ENCODE measurements at regions not wholly inside any gene's neighbourhood (a gene's known extent, or its start where the extent isn't known, plus 50 kb on each side); places are given as distances from the start of the nearest gene placed in this dataset.

DNA sequence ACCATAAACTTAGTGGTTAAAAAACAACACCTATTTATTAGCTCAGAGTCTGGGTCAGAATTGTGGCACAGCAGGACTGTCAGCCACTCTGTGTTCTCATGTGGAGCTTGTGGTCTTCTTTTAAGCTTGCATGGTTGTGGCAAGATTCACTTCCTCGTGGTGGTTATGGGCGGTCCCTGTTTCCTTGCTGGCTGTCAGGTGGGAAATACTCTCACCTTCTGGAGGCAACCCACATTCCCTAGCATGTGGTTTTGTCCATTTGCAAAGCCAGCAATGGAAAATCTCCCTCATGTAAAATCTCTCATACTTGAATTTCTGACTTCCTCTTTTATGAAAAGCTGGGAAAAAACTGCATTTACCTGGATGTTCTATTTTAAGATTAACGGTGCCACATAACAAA lies 229.8 kb downstream of the ALX1 start (continued):
- TF ChIP-seq, protein P1, sequence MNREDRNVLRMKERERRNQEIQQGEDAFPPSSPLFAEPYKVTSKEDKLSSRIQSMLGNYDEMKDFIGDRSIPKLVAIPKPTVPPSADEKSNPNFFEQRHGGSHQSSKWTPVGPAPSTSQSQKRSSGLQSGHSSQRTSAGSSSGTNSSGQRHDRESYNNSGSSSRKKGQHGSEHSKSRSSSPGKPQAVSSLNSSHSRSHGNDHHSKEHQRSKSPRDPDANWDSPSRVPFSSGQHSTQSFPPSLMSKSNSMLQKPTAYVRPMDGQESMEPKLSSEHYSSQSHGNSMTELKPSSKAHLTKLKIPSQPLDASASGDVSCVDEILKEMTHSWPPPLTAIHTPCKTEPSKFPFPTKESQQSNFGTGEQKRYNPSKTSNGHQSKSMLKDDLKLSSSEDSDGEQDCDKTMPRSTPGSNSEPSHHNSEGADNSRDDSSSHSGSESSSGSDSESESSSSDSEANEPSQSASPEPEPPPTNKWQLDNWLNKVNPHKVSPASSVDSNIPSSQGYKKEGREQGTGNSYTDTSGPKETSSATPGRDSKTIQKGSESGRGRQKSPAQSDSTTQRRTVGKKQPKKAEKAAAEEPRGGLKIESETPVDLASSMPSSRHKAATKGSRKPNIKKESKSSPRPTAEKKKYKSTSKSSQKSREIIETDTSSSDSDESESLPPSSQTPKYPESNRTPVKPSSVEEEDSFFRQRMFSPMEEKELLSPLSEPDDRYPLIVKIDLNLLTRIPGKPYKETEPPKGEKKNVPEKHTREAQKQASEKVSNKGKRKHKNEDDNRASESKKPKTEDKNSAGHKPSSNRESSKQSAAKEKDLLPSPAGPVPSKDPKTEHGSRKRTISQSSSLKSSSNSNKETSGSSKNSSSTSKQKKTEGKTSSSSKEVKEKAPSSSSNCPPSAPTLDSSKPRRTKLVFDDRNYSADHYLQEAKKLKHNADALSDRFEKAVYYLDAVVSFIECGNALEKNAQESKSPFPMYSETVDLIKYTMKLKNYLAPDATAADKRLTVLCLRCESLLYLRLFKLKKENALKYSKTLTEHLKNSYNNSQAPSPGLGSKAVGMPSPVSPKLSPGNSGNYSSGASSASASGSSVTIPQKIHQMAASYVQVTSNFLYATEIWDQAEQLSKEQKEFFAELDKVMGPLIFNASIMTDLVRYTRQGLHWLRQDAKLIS (CRISPR knock-in tag; IDR thresholded peaks at IDR 0.05), result no peak
- TF ChIP-seq ZNF782 (CRISPR knock-in tag; IDR thresholded peaks at IDR 0.05; ENCODE audit: borderline replicate concordance) (no peak), ZNF83 (CRISPR knock-in tag; IDR thresholded peaks at IDR 0.05; ENCODE audit: borderline replicate concordance) (no peak), BCL6 (CRISPR knock-in tag; IDR thresholded peaks at IDR 0.05) (no peak), NR2F2 (IDR thresholded peaks at IDR 0.05; ENCODE audit: borderline replicate concordance, low read depth) (no peak), ZNF788 (CRISPR knock-in tag; IDR thresholded peaks at IDR 0.05; ENCODE audit: borderline replicate concordance) (no peak), ZNF160 (CRISPR knock-in tag; IDR thresholded peaks at IDR 0.05) (no peak), ZBTB7A (CRISPR knock-in tag; IDR thresholded peaks at IDR 0.05) (no peak), ZNF710 (CRISPR knock-in tag; IDR thresholded peaks at IDR 0.05; ENCODE audit: borderline replicate concordance) (no peak), SAFB2 (CRISPR knock-in tag; IDR thresholded peaks at IDR 0.05; ENCODE audit: borderline replicate concordance, low read depth) (no peak), ZNF225 (CRISPR knock-in tag; IDR thresholded peaks at IDR 0.05) (no peak), SALL2 (CRISPR knock-in tag; IDR thresholded peaks at IDR 0.05) (no peak), KAT8 (CRISPR knock-in tag; IDR thresholded peaks at IDR 0.05) (no peak)
- TF ChIP-seq, protein P2, sequence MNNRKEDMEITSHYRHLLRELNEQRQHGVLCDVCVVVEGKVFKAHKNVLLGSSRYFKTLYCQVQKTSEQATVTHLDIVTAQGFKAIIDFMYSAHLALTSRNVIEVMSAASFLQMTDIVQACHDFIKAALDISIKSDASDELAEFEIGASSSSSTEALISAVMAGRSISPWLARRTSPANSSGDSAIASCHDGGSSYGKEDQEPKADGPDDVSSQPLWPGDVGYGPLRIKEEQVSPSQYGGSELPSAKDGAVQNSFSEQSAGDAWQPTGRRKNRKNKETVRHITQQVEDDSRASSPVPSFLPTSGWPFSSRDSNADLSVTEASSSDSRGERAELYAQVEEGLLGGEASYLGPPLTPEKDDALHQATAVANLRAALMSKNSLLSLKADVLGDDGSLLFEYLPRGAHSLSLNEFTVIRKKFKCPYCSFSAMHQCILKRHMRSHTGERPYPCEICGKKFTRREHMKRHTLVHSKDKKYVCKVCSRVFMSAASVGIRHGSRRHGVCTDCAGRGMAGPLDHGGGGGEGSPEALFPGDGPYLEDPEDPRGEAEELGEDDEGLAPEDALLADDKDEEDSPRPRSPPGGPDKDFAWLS (CRISPR knock-in tag; IDR thresholded peaks at IDR 0.05; ENCODE audit: borderline replicate concordance), result no peak

Data from HepG2 (cell line).